GM23338 (cell line): ENCODE measurements at regions not wholly inside any gene's neighbourhood (a gene's known extent, or its start where the extent isn't known, plus 50 kb on each side); places are given as distances from the start of the nearest gene placed in this dataset.

Experiments
- CTCF ChIP-seq, 2 experiments: fragments of 200-600 bp in 1 of 2; sonication (generic) in 1 of 2; conservative IDR thresholded peaks; 2 replicates each; pipeline versions ENCODE4 v1.5.1 to v1.6.1; 2016 to 2017; ENCODE audit warnings: antibody characterized with exemption in 2 of 2, low read depth in 2 of 2, mild to moderate bottlenecking in 2 of 2, moderate library complexity in 1 of 2
- EZH2phosphoT487 ChIP-seq: fragments of 200-600 bp; sonication (generic); IDR thresholded peaks from one replicate; pipeline ENCODE4 v1.8.1; 2018; ENCODE audit warnings: antibody characterized with exemption; ENCODE audit not compliant: unreplicated experiment
- POLR2AphosphoS5 ChIP-seq: IDR thresholded peaks from 2 replicates; pipeline ENCODE4 v1.6.1; 2016; ENCODE audit warnings: antibody characterized with exemption, low read depth

DNA sequence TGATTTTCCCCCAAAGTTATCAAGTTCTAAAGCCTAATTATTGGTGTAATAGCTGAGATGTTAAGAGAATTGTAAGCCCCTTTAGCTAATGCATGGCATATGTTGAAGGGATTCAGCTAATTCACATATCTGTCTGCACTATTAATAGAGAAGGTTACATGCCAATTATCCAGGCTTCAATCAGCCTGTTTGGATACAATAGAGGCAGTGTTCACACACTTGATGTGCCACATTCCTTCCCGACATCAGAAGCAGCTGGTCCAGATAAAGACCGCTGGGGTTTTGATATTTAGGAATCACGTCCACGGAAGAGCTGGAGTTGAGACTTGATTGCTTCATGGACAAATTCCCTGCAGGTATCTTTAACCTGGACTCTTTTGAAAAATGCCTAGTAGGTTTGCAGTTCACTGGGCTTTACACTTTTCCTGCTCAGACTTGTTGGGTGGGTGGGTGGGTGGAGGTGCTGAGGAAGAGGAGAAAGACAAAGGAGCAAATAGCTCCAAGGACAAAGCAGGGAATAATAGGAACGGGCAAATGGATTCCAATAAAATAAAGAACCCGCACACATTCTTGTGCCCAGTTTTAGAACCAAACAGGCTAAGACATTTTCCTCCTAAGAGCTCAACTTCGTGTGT is 142.6 kb upstream of the ZNF217 start:
- TF ChIP-seq CTCF (conservative IDR thresholded peaks at IDR 0.05; ENCODE audit: low read depth in 2 of 2) (no peak), POLR2AphosphoS5 (no peak), EZH2phosphoT487 (no peak)
